ELR (cell line): ENCODE measurements at regions not wholly inside any gene's neighbourhood (a gene's known extent, or its start where the extent isn't known, plus 50 kb on each side); places are given as distances from the start of the nearest gene placed in this dataset.

Experiments
- DNase-seq: peaks from one replicate; pipeline ENCODE4 v3.0.0-alpha.2; 2015; ENCODE audit warnings: low read depth

DNA sequence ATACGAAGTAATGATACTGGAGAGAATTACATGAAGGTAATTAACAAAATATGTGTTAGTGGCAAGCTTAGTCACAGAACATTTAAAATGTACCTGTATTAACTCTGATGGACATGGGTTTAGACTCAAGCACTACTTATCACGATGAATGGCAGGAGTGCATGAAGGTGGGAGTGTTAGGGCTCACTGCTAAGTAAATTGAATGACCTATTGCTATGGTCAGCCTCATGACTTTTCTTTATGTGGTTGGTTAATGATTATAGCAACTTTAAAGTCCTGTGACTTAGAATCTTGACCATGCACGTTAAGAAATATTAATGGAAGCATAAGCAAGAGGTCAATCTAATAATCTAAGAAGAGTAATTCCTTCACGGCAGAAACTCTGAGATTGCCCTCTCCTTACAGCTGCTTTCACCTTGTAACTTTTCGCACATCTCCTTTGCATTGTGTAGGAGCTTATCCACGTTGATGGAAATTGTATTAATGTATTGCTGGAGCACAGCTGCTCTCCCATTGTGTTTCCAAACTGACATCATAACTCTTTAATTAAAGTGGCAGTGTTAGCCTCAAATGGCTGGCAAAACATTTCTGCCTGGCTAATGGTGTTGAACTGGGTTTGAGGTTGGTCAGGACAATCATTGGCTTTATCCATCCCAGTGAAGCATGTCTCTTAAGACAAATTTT is 114.5 kb downstream of the RXFP2 start:
- DNase-seq: no peak

GRCh38 chr13:31859571-31859970 is 120.2 kb downstream of the RXFP2 start:
- DNase-seq: no peak

- no peak for DNase-seq
These were observed 120.7 kb downstream of the RXFP2 start for GRCh38 chr13:31860002-31860401.

GRCh38 chr13:31862828-31863227 is 123.5 kb downstream of the RXFP2 start:
- no peak for DNase-seq

DNA sequence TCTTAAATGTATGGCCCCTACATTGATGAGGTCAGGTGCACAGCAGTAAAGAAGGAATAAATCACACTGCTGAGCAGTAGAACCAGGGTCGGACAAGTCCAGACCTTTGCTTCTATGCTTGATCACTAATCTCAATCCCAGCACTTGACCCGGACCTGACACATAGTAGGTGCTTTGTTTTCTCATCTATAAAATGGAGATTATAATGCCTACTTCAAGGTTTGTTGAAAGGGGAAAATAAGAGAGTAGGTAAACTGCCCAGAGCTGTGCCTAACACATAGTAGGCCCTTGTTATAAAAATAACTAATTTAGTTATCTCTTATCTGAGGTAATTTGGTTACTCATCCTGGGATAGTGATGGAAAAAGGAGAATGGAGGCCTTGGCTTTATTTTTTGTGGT is 125.0 kb downstream of the RXFP2 start:
- DNase-seq: no peak

DNA sequence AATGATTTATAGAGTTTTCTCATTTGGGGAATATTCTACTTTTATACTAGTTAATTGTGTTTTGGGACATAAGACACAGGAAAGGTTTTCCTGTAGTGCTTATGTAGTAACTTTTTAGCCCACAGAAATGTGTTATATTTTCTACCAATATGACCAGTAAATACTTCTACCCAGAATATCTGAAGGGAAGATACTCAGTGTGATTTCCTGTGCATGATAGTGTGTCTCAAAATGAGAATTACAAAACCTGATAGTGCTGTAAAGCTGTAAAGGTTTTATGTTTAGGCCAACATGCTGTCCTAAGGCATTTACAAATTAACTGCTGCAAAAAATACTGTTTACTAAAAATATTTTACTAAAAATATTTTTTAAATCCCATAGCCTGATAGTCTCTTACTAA is 126.8 kb downstream of the RXFP2 start:
- no peak for DNase-seq

GRCh38 chr13:31867709-31868108 is 128.4 kb downstream of the RXFP2 start:
- DNase-seq: no peak

GRCh38 chr13:31869582-31869981 is 130.3 kb downstream of the RXFP2 start:
- no peak for DNase-seq

- no peak for DNase-seq
These were observed 131.2 kb downstream of the RXFP2 start for GRCh38 chr13:31870511-31870910.

- no peak for DNase-seq
These were observed 133.8 kb downstream of the RXFP2 start for GRCh38 chr13:31873145-31873544.

GRCh38 chr13:31875134-31875533 is 135.8 kb downstream of the RXFP2 start:
- DNase-seq: no peak

DNA sequence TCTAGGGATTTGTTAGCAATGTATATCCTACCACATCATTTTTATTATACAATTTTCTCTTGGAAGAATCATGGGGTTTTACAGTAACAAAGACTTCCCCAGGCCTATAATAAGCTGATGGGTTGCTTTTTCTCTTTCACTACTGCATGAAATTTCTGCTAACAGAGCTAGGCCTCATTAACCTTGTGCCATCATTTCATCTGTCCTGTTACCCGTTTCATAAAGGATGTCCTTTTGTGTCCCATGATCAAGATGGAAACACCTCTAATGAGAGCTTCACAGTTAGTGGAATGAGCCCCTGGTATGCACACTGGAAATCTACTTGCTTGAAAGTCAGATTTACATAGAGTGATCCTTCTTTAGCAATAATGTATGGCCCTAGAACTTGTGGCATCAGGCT is 138.7 kb downstream of the RXFP2 start:
- DNase-seq: no peak

DNA sequence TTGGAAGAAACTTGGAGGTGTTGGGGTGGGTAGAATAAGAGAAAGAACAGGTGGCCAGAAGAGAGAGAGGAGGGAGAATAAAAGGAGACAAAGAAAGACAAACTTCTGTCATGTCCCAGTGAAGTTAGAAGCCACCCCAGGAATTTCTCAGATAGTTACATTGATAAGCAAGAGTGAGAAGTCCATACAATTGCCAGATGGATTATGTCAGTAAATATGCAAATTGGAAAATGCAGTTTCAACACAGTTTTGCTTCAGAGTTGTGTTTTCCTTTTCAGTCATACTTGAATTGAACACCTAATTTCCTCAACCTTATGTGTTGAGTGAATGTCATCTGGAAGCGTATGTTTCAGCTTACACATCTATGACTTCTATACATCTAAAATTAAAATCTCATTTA is 139.2 kb downstream of the RXFP2 start:
- no peak for DNase-seq

GRCh38 chr13:31878955-31879354 is 139.6 kb downstream of the RXFP2 start:
- DNase-seq: no peak

GRCh38 chr13:31880851-31881494 is 141.6 kb downstream of the RXFP2 start:
- no peak for DNase-seq

DNA sequence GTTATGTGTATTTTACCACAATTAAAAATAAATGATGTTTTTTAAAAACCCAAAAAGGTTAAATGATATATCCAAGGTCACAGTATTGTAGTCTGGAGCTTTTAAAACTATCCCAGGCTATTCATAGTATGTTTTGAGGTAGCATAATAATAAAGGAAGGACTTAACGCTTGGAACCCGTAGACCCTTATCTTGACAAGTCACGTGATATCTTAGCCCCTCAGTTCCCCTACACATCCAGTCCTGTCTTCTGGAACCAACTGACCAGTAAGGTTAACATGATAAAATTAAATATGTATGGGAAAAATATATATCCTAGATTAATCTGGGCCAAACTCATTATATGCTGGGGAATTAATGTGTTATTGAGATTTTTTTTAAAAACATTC is 142.2 kb downstream of the RXFP2 start:
- DNase-seq: no peak

GRCh38 chr13:31882794-31883193 is 143.5 kb downstream of the RXFP2 start:
- no peak for DNase-seq

DNA sequence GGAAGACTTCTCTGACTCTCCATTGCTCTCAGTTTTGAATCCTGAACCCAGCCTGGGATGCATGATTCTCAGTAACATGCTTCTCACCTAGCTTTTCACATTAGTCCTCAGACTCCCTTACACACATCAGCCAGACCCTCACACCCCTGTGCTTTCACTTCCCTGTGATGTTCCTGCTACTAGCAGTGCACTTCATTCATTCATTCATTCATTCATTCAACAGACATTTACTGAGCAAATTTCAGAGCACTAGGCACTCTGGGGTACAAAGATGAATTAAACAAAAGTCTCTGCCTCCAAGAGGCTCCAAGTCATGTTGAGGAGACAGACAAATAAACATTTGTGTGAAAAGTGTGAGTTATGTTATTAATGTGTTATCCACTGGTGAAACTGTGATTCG is 145.2 kb downstream of the RXFP2 start:
- no peak for DNase-seq

DNA sequence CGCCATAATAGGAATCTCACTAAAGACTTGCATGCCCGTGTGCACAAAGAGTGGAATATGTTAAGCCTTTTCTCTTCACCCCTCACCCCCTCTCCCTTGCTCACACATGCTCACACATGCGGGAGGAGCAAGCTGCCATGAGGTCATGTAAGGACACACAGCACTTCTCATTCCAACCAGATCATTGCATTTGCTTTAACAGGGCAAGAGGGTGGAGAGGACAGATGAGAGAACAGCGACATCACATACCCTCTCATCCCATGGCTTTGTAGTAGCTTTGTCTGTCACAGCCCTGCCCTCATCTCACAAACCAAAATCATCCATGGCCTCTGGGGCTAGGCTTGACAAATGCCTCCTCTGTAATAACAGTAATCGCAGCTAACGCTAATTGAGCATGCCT is 145.6 kb upstream of the FRY start:
- no peak for DNase-seq

GRCh38 chr13:31887286-31887685 is 144.3 kb upstream of the FRY start:
- DNase-seq: no peak

DNA sequence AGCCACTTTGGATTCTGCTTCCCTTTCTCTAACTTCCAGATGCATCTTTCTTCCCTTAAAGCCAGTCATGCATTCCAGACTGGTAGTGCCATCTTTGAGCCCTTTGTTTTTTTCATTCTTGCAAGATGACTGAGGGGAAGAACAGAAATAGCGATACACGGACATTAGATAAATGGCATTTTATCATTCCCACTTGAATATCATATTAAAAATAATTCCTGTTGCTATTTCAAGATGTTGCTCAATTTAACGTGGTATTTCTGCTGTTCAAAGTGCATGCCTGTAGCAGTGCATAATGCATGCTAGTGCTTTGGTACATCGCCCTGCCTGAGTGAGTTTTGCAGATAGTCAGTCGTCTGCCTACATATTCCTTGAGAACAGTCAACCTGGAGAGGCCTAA is 140.6 kb upstream of the FRY start:
- DNase-seq: no peak

DNA sequence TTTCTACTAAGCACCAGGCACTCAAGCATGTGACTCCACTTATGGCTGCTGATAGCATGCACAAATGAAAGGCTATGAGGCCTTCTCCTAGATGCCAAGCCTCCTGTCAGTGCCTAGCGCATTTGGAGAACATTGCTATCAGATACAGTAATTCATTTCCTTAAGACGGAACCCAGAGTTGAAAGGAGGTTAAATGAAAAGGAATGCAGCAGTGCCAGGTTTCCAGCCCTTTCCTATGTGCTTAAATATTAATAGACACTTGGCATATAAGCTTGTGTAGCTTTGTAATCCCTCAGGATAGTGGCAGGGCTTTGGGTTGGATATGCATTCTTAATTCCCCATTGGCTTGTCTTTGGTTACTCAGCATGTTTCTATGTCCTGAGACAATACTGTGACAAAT is 140.1 kb upstream of the FRY start:
- DNase-seq: no peak

DNA sequence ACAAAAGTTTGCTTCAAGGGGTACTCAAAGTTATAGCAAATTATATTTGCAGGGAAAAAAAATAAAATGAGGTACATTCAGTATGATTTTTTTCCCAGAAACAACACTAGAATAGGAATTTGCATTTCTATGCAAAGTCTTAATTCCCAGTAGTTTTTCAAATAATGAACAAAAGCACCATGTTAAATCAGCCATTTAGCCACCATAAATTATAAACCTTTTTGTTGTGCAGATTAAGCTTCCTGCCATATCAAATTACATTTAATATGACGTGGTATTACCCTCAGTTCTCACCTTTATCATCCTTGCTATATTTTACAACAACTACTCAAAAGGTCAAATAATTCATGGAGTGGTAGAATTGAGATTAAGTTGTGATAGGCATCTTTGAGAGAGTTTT is 136.6 kb upstream of the FRY start:
- DNase-seq: no peak

GRCh38 chr13:31895691-31896090 is 135.9 kb upstream of the FRY start:
- DNase-seq: no peak
